ENCODE measurements at regions not wholly inside any gene's neighbourhood (a gene's known extent, or its start where the extent isn't known, plus 50 kb on each side); places are given as distances from the start of the nearest gene placed in this dataset.

GRCh38 chr11:32233276-32233675 is 142.4 kb downstream of the RCN1 start:
- Mint-ChIP-seq H3K4me1 (ENCODE audit: low read depth) (no peaks in the 10 kb centered on the region), H3K4me3 (ENCODE audit: unreplicated experiment) (no peak overlapping the region), H3K36me3 (ENCODE audit: low read depth) (no peaks in the 10 kb centered on the region), H3K27ac (ENCODE audit: unreplicated experiment) (no peak overlapping the region), H3K27me3 (ENCODE audit: low read depth) (peaks cover 13% of the 10 kb centered on the region), H3K9me3 (ENCODE audit: low read depth) (no peaks in the 10 kb centered on the region)
- no peak for TF ChIP-seq CTCF (IDR thresholded peaks at IDR 0.05)
- DNase-seq (ENCODE audit: low spot score) = no peak

- peaks cover 17% of the 10 kb centered on the region for H3K27me3 Mint-ChIP-seq (ENCODE audit: low read depth)
- no peaks in the 10 kb centered on the region for H3K4me1 Mint-ChIP-seq (ENCODE audit: low read depth)
- no peak overlapping the region for H3K4me3 Mint-ChIP-seq (ENCODE audit: unreplicated experiment)
- no peak for DNase-seq (ENCODE audit: low spot score)
- no peak for TF ChIP-seq CTCF (IDR thresholded peaks at IDR 0.05)
- H3K36me3 Mint-ChIP-seq (ENCODE audit: low read depth) = no peaks in the 10 kb centered on the region
- no peak overlapping the region for H3K27ac Mint-ChIP-seq (ENCODE audit: unreplicated experiment)
- no peaks in the 10 kb centered on the region for H3K9me3 Mint-ChIP-seq (ENCODE audit: low read depth)
These were observed 143.1 kb downstream of the RCN1 start for GRCh38 chr11:32233928-32234327.

- Mint-ChIP-seq H3K36me3 (ENCODE audit: low read depth) (no peaks in the 10 kb centered on the region), H3K27me3 (ENCODE audit: low read depth) (peaks cover 6% of the 10 kb centered on the region), H3K4me1 (ENCODE audit: low read depth) (no peaks in the 10 kb centered on the region), H3K9me3 (ENCODE audit: low read depth) (peaks cover 2% of the 10 kb centered on the region), H3K4me3 (ENCODE audit: unreplicated experiment) (no peak overlapping the region), H3K27ac (ENCODE audit: unreplicated experiment) (no peak overlapping the region)
- TF ChIP-seq CTCF (IDR thresholded peaks at IDR 0.05) = no peak
- DNase-seq (ENCODE audit: low spot score) = no peak
These were observed 153.6 kb downstream of the RCN1 start for GRCh38 chr11:32244453-32244852.

- Mint-ChIP-seq H3K36me3 (ENCODE audit: low read depth) (no peaks in the 10 kb centered on the region), H3K27me3 (ENCODE audit: low read depth) (peaks cover 7% of the 10 kb centered on the region), H3K27ac (ENCODE audit: unreplicated experiment) (no peak overlapping the region), H3K9me3 (ENCODE audit: low read depth) (no peaks in the 10 kb centered on the region), H3K4me3 (ENCODE audit: unreplicated experiment) (no peak overlapping the region), H3K4me1 (ENCODE audit: low read depth) (no peaks in the 10 kb centered on the region)
- TF ChIP-seq CTCF (IDR thresholded peaks at IDR 0.05) = no peak
- no peak for DNase-seq (ENCODE audit: low spot score)
These were observed 162.8 kb downstream of the RCN1 start for GRCh38 chr11:32253706-32254105.

GRCh38 chr11:32255841-32256240 is 165.0 kb downstream of the RCN1 start:
- DNase-seq (ENCODE audit: low spot score) = no peak

More at GRCh38 chr11:32255841-32256240, 165.0 kb downstream of the RCN1 start:
- peaks cover 8% of the 10 kb centered on the region for H3K4me1 Mint-ChIP-seq (ENCODE audit: low read depth)
- no peaks in the 10 kb centered on the region for H3K36me3 Mint-ChIP-seq (ENCODE audit: low read depth)
- no peak overlapping the region for H3K27ac Mint-ChIP-seq (ENCODE audit: unreplicated experiment)
- H3K4me3 Mint-ChIP-seq (ENCODE audit: unreplicated experiment) = no peak overlapping the region
- peaks cover 7% of the 10 kb centered on the region for H3K27me3 Mint-ChIP-seq (ENCODE audit: low read depth)
- no peak for TF ChIP-seq CTCF (IDR thresholded peaks at IDR 0.05)
- no peaks in the 10 kb centered on the region for H3K9me3 Mint-ChIP-seq (ENCODE audit: low read depth)

Data from chondrocyte (in vitro differentiated cells).